ENCODE measurements at regions not wholly inside any gene's neighbourhood (a gene's known extent, or its start where the extent isn't known, plus 50 kb on each side); places are given as distances from the start of the nearest gene placed in this dataset.
"Not testable (repeated sequence)": the region's sequence is repeated elsewhere in the genome, so short reads cannot be mapped to it uniquely, and the experiment has no call there.

- TF ChIP-seq USF2 (IDR thresholded peaks at IDR 0.05; ENCODE audit: low read length) (no peak), RBBP5 (IDR thresholded peaks at IDR 0.05; ENCODE audit: borderline replicate concordance, low read depth, low read length) (no peak), FOSL1 (IDR thresholded peaks at IDR 0.05; ENCODE audit: insufficient read depth, low read depth, low read length) (no peak), ATF3 (IDR thresholded peaks at IDR 0.05; ENCODE audit: insufficient read depth, low read depth, low read length) (no peak), TAF1 (IDR thresholded peaks at IDR 0.05; ENCODE audit: low read depth, low read length) (no peak)
Measured at GRCh38 chr1:219100059-219100458, 73.6 kb upstream of the LYPLAL1 start (continued).

DNA sequence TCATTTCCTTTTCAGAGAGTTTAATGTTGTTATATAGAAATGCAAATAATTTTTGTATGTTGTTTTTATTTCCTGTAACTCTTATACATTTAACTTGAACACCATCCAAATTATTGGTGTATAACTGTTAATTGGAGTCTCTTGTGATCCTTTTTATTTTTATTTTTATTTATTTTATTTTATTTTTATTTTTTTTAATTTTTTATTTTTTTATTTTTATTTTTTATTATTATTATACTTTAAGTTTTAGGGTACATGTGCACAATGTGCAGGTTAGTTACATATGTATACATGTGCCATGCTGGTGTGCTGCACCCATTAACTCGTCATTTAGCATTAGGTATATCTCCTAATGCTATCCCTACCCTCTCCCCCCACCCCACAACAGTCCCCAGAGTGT, 71.2 kb upstream of the LYPLAL1 start:
- H3K4me2 ChIP-seq (ENCODE audit: insufficient read depth in 1 of 2, low read depth in 2 of 2, low read length in 2 of 2); H2BK5ac ChIP-seq (ENCODE audit: low read depth, low read length); H3K4me3 ChIP-seq (ENCODE audit: extremely low read depth in 1 of 4, insufficient read depth in 2 of 4, low read depth in 3 of 4, low read length in 4 of 4); H2AFZ ChIP-seq (ENCODE audit: low read length); H3K36me3 ChIP-seq (ENCODE audit: control insufficient read depth in 2 of 4, insufficient read depth in 4 of 4, low read length in 3 of 4); H3K18ac ChIP-seq (ENCODE audit: extremely low read depth, low read length); H3K27ac ChIP-seq (ENCODE audit: low read depth, low read length); H3K9me3 ChIP-seq (ENCODE audit: insufficient read depth in 2 of 2, low read depth in 1 of 2, low read length in 1 of 2); H3K4ac ChIP-seq (replicated peaks; ENCODE audit: insufficient read length, low read depth, low read length); CTCF ChIA-PET (ENCODE audit: partially characterized antibody); H3K56ac ChIP-seq (replicated peaks; ENCODE audit: insufficient read length, low read depth, low read length); H2BK12ac ChIP-seq (ENCODE audit: low read depth, low read length); FAIRE-seq; H4K20me1 ChIP-seq (replicated peaks in 1 of 2; ENCODE audit: control insufficient read depth in 1 of 2, insufficient read depth in 2 of 2, low read length in 2 of 2); H3K79me2 ChIP-seq (ENCODE audit: control insufficient read depth in 1 of 2, insufficient read depth in 2 of 2, low read length in 2 of 2); H3K27me3 ChIP-seq (replicated peaks in 1 of 4; ENCODE audit: control insufficient read depth in 3 of 4, extremely low read depth in 1 of 4, insufficient read depth in 3 of 4, low read length in 3 of 4); H2BK20ac ChIP-seq (ENCODE audit: low read length); DNase-seq (ENCODE audit: low read depth in 1 of 2, low spot score in 2 of 2); H3K23ac ChIP-seq (ENCODE audit: insufficient read length); POLR2A ChIA-PET (ENCODE audit: partially characterized antibody); H4K8ac ChIP-seq (ENCODE audit: extremely low read depth, insufficient read depth, low read length); H3K4me1 ChIP-seq (replicated peaks in 1 of 4; ENCODE audit: control insufficient read depth in 3 of 4, insufficient read depth in 4 of 4, low read length in 3 of 4); H3K9ac ChIP-seq (replicated peaks in 1 of 4; ENCODE audit: extremely low read depth in 1 of 4, low read depth in 3 of 4, low read length in 3 of 4); H4K5ac ChIP-seq (ENCODE audit: insufficient read length, low read depth, low read length); H2BK15ac ChIP-seq (ENCODE audit: low read length); H3K23me2 ChIP-seq (ENCODE audit: low read depth, low read length); H2AK5ac ChIP-seq (ENCODE audit: low read depth, low read length); H3K79me1 ChIP-seq (ENCODE audit: low read depth, low read length); H3K14ac ChIP-seq (ENCODE audit: insufficient read length); H4K91ac ChIP-seq (replicated peaks; ENCODE audit: insufficient read length, low read length); H2BK120ac ChIP-seq (replicated peaks; ENCODE audit: low read depth, low read length): not testable (repeated sequence)
- no CpG with 5 or more reads among the region's 1 CpG for WGBS, 2 experiments (ENCODE audit: extremely low coverage in 1 of 2, insufficient coverage in 1 of 2, insufficient read length in 1 of 2, insufficient replicate concordance in 2 of 2, low coverage in 1 of 2, low lambda C conversion rate in 2 of 2, missing lambda C conversion rate in 1 of 2)
